ENCODE measurements at regions not wholly inside any gene's neighbourhood (a gene's known extent, or its start where the extent isn't known, plus 50 kb on each side); places are given as distances from the start of the nearest gene placed in this dataset.

- DNase-seq (ENCODE audit: extremely low spot score) = no peak
- TF ChIP-seq CTCF (IDR thresholded peaks at IDR 0.05; ENCODE audit: control extremely low read depth, extremely low read depth, low read depth, missing control alignments) = no peak
- CTCF ChIA-PET = interaction anchor here (1.0 kb wide), 1 partner anchor 12 kb away, joined by 4 read pairs; no protein-coding TSS in a partner anchor
- POLR2A ChIA-PET = no interaction called here
Observed at GRCh38 chr10:117729156-117729555, 186.6 kb downstream of the EMX2 start.

- no peak for TF ChIP-seq CTCF (IDR thresholded peaks at IDR 0.05; ENCODE audit: control extremely low read depth, extremely low read depth, low read depth, missing control alignments)
- DNase-seq (ENCODE audit: extremely low spot score) = no peak
- ChIA-PET CTCF (interaction anchor here (1.1 to 1.9 kb wide), 2 partner anchors 12 to 195 kb away, joined by 4 to 5 read pairs; no protein-coding TSS in a partner anchor), POLR2A (no interaction called here)
Observed at GRCh38 chr10:117731121-117731791, 188.7 kb downstream of the EMX2 start.

- TF ChIP-seq CTCF (IDR thresholded peaks at IDR 0.05; ENCODE audit: control extremely low read depth, extremely low read depth, low read depth, missing control alignments) = no peak
- CTCF ChIA-PET = interaction anchor here (2.1 kb wide), 1 partner anchor 18 kb away, joined by 4 read pairs; no protein-coding TSS in a partner anchor
- POLR2A ChIA-PET = no interaction called here
Observed at GRCh38 chr10:117734731-117735405, 192.3 kb downstream of the EMX2 start.

DNA sequence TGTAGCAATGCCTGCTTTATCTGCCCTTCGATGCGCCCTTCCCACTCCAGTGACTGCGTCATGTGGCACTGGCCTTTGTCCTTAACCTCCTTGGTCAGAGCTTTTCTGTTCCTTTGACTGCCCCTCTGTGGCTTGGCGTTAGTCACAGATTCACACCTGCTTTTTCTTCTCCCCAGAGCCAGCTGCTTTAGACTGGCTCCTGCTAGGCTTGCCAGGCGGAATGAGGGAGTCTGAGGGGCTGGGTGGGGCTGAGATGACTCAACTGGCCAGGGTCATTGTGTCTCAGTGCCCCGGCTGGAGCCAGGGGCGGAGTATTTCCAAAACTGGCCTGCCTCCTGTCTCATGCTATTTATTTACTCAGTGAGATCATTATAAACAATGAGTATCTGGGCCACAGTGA, 194.1 kb downstream of the EMX2 start:
- CTCF ChIA-PET = no interaction called here
- POLR2A ChIA-PET = no interaction called here
- no peak for TF ChIP-seq CTCF (IDR thresholded peaks at IDR 0.05; ENCODE audit: control extremely low read depth, extremely low read depth, low read depth, missing control alignments)
- DNase-seq (ENCODE audit: extremely low spot score) = no peak

More at GRCh38 chr10:117734731-117735405, 192.3 kb downstream of the EMX2 start:
- no peak for DNase-seq (ENCODE audit: extremely low spot score)

GRCh38 chr10:117740088-117740487, 197.5 kb downstream of the EMX2 start:
- DNase-seq (ENCODE audit: extremely low spot score) = no peak
- ChIA-PET CTCF (interaction anchor here (0.6 to 1.9 kb wide), 2 partner anchors 11 to 259 kb away, joined by 3 to 4 read pairs; no protein-coding TSS in a partner anchor), POLR2A (no interaction called here)
- TF ChIP-seq CTCF (IDR thresholded peaks at IDR 0.05; ENCODE audit: control extremely low read depth, extremely low read depth, low read depth, missing control alignments) = no peak

DNA sequence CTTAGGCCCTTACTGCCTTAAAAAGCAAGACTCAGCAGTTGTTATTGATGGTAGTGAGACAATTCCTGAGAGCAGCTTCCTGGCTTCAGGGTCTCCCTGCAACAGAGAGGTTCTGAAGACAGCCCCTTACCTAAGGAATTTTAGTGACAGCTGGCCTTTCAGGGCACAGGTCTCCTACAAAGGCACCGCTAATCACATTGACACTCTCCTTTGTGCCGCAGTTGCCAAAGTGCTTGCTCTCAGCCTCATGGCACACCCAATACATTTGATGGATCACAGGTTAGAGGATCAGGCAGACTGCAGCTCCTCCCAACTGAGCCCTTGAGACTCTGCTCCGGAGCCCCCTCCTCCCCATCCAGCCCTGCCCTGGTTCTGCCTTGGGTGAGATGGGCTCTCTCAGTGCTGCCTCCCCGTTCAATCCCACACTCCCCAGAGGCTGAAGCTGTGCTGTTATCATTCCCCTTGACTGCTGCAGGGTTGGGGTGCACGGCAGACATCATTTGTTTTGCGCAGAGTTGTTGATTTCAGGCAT, 198.2 kb downstream of the EMX2 start:
- DNase-seq (ENCODE audit: extremely low spot score) = no peak
- CTCF ChIA-PET = interaction anchor here (1.9 kb wide), 1 partner anchor 11 kb away, joined by 4 read pairs; no protein-coding TSS in a partner anchor
- no peak for TF ChIP-seq CTCF (IDR thresholded peaks at IDR 0.05; ENCODE audit: control extremely low read depth, extremely low read depth, low read depth, missing control alignments)
- POLR2A ChIA-PET = no interaction called here
